WI38 (cell line): ENCODE measurements at regions not wholly inside any gene's neighbourhood (a gene's known extent, or its start where the extent isn't known, plus 50 kb on each side); places are given as distances from the start of the nearest gene placed in this dataset.

Source experiments
- H3K4me3 ChIP-seq: 2 replicates; pipeline ENCODE4 v1.5.1; 2011; ENCODE audit warnings: low read depth, mild to moderate bottlenecking, control low read depth, low read length
- TF ChIP-seq, protein P1 (sequence below): IDR thresholded peaks from 2 replicates; pipeline ENCODE4 v1.5.1; 2012; ENCODE audit warnings: low read depth, mild to moderate bottlenecking, control low read depth, low read length

DNA sequence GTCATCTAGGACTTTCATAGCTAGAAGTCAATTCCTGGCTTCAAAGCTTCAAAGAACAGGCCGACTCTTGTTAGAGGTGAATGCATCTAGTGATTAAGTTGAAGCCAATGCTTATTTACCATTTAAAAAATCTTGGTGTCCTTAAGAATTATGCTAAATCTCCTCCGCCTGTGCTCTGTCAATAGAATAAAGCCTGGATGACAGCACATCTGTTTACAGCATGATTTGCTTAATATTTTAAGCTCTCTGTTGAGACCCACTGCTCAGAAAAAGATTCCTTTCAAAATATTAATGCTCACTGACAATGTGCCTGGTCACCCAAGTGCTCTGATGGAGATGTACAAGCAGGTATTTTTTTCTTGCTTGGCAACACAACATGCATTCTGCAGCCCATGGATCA is 649.1 kb upstream of the USP24 start:
- TF ChIP-seq, protein P1, sequence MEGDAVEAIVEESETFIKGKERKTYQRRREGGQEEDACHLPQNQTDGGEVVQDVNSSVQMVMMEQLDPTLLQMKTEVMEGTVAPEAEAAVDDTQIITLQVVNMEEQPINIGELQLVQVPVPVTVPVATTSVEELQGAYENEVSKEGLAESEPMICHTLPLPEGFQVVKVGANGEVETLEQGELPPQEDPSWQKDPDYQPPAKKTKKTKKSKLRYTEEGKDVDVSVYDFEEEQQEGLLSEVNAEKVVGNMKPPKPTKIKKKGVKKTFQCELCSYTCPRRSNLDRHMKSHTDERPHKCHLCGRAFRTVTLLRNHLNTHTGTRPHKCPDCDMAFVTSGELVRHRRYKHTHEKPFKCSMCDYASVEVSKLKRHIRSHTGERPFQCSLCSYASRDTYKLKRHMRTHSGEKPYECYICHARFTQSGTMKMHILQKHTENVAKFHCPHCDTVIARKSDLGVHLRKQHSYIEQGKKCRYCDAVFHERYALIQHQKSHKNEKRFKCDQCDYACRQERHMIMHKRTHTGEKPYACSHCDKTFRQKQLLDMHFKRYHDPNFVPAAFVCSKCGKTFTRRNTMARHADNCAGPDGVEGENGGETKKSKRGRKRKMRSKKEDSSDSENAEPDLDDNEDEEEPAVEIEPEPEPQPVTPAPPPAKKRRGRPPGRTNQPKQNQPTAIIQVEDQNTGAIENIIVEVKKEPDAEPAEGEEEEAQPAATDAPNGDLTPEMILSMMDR = no peak
- H3K4me3 ChIP-seq = no peak overlapping the region

DNA sequence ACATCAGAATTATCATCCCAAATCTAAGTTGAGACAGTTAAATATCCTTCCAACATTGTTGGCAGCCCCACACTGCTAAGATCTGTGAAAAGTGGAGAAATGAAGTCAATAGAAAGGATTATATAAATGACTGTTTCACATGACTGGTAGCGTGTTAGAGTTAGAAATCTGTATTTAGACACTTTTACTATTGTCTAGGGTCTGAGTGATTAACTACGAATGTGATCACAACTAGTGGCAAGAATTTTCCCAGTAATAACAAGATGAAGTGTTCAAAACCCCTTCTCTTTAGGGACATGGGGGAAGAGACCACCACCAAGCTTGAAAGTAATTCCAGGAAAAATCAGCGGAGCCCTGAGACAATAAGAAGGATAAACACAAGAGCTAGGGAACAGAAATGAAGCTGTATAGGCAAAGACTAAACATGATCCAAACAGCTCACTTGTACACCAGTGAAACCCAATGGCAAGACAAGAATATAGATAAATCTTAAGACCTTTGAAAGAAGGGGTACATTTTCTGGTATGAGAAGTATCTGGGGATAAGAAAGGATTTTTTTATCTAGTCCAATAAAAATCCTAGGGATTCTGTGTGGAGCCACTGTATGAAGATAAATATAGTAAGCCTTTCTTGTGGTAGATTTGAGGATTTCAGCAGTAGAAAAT is 646.6 kb upstream of the USP24 start:
- TF ChIP-seq, protein P1 = no peak
- no peak overlapping the region for H3K4me3 ChIP-seq

DNA sequence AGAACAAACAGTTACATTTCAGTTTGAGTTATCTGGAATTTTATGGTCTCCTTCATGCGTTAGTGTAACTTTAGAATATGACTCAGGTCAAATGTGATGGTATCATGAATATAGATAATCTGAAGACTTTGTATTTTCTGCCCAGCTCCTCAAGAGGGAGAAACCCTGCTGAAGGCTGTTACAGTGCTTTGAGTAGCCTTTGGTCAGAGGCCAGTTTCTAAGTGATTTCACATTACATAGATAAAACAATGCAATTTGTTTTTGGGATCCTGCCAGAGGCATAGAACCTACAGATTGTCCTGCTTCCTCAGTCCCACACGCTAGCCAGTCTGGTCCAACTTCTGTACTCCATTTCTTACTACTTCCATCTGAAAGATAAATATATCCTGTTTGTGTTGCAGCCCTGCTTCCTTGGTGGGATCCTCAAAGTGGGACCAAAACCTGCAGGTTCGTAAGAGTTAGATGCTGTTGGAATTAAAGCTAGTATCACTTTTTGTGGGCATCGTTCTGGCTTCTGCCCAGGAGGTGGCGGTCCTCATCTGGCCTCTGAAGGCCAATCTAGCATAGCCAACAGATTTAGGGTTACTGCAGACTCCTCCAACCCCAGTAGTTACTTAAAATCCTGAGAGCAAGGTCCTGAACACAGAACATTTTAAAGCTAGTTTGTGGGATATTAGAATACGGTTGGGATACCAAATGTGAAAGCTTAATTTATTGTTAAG is 645.8 kb upstream of the USP24 start:
- TF ChIP-seq, protein P1 = no peak
- no peak overlapping the region for H3K4me3 ChIP-seq

DNA sequence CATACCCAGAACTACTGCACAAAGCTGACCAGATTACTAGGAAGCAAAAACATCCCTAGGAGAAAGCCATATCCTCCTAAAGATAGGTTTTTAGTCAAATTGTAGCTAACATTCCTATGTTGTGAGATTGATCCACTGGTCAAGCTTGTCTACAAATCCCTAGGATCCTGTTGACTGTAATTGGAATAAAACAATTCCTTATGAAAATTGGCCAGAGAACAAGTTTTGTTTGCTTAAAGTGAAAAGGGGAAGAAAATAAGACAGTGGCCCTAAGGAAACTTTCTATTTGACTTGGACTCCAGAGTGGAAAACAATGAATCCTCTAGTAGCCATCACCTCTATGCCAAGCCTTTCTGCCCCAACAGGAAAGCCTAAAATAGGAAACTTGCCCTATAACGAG is 645.2 kb upstream of the USP24 start:
- H3K4me3 ChIP-seq = no peak overlapping the region
- TF ChIP-seq, protein P1 = no peak

DNA sequence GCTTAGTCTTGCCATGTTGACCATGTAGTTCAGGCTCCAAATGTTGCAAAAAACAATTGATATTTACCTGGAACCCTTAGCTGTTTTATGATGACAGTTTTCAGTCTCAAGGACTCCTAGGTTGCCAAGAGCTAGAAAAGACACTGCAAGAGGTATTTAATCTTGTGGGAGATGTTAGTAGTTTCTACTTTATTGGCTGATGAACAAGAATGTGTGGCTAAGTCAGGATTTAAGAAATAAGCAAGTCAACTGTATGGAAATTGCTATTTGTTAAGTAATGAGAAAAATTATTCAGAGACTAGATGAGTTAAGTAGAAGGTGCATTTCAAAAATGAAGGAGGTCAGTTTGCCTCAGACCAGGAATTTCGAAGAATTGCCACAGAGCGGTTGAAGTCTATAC is 639.7 kb upstream of the USP24 start:
- TF ChIP-seq, protein P1 = no peak
- no peak overlapping the region for H3K4me3 ChIP-seq

DNA sequence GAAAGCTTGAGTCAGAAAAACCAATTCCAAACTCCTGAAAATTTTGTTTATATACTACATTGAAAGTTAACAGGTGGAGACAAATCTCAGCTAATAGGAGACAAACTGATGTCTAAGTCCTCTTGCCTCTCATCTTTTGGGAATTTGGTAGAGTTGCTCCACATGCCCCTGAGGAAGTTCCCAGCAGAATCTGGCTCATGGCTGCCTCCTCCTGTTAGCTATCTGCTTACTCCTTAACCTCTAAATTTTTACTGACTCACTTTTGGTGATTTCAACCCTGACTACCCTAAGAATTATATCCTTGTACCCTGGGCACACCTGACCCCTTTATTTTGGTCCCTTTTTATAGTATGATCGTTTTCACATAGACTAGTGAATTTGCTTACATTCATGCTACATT is 633.7 kb upstream of the USP24 start:
- TF ChIP-seq, protein P1 = peak; percentile 44; the same call in 1 of the 2 replicates
- H3K4me3 ChIP-seq = no peak overlapping the region

DNA sequence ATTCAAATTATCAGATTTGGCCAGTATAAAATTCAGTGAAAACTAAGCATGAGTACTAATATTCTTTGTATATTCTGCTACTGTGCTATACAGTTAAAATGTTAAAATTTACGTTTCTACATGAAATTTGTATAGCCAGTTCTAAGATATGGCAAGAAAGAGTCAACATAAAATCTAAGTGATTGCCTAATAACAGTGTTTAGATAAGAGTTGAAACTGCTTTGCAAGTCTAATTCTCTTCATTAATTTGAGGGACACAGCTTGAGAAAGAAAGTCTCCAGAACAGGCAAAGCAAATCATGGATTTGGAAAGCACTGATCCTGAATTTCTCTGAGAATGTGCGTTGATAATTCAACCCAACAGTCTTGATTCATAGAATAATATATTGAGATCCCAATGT is 630.9 kb upstream of the USP24 start:
- H3K4me3 ChIP-seq = no peak overlapping the region
- TF ChIP-seq, protein P1 = no peak
